ENCODE measurements at regions not wholly inside any gene's neighbourhood (a gene's known extent, or its start where the extent isn't known, plus 50 kb on each side); places are given as distances from the start of the nearest gene placed in this dataset.

DNA sequence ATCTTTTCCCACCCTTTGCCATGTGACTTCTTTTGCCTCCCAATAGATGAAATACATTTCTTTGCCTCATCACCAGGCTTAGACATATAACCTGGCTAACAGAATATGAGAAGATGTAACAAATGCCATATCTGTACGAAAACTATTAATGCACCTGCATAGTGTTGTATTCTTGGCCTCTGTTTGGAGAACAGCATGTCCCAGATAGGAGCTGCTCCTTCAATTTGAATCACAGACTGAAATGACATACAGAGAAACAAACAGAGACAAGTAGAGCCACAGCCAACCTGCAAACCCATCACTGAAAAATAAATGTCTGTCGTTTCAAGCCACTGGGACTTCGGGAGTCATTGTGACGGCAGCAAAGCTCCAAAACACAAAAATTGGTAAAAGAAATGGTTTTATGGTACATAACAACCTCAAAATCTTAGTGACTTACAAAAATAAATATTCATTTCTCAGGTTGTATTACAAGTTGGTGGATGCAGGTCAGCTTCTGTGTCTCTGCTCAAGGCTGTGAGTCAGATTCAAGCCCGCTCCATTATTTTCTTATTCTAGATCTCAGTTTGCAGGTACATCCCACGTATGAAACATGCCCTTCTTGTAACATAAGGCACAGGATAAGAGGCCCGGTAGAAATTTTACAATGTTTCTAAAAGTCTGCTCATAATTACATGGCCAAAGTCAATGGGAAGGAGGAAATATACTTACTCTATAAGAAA is 171.3 kb upstream of the SOX6 start:
- Histone ChIP-seq H4K20me1 (ENCODE audit: insufficient read depth, low read length) (no peaks in the 10 kb centered on the region), H3K27me3 (ENCODE audit: control insufficient read depth in 1 of 2, insufficient read depth in 2 of 2, low read length in 2 of 2) (no peaks in the 10 kb centered on the region; a peak in 1 of 5 replicates), H3K4me1 (ENCODE audit: insufficient read depth, low read length) (no peaks in the 10 kb centered on the region), H3K27ac (ENCODE audit: extremely low read length, insufficient read depth, low read length) (no peak overlapping the region), H2AFZ (ENCODE audit: low read length) (no peak overlapping the region), H3K4me2 (ENCODE audit: low read depth, low read length) (no peak overlapping the region), H3K4me3 (replicated peaks in 1 of 3; ENCODE audit: insufficient read depth in 1 of 3, low read depth in 2 of 3, low read length in 3 of 3) (no peak overlapping the region), H3K9ac (ENCODE audit: insufficient read depth, low read depth, low read length) (no peak overlapping the region), H3K36me3 (replicated peaks in 1 of 2; ENCODE audit: control insufficient read depth in 1 of 2, insufficient read depth in 2 of 2, low read length in 2 of 2) (no peaks in the 10 kb centered on the region), H3K79me2 (ENCODE audit: insufficient read depth, low read length) (no peaks in the 10 kb centered on the region), H3K9me3 (ENCODE audit: low read length) (no peaks in the 10 kb centered on the region)
- BruUV-seq (replicated peaks), result no TSS peak
- TF ChIP-seq, protein P1, sequence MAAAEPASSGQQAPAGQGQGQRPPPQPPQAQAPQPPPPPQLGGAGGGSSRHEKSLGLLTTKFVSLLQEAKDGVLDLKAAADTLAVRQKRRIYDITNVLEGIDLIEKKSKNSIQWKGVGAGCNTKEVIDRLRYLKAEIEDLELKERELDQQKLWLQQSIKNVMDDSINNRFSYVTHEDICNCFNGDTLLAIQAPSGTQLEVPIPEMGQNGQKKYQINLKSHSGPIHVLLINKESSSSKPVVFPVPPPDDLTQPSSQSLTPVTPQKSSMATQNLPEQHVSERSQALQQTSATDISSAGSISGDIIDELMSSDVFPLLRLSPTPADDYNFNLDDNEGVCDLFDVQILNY (CRISPR knock-in tag; conservative IDR thresholded peaks at IDR 0.05), result no peak
- TF ChIP-seq HNF4A (CRISPR knock-in tag; IDR thresholded peaks at IDR 0.05) (no peak), ZNF605 (CRISPR knock-in tag; IDR thresholded peaks at IDR 0.05) (no peak), HES4 (CRISPR knock-in tag; IDR thresholded peaks at IDR 0.05; ENCODE audit: borderline replicate concordance) (no peak), ZFP36L1 (CRISPR knock-in tag; IDR thresholded peaks at IDR 0.05) (no peak), ZNF589 (CRISPR knock-in tag; conservative IDR thresholded peaks at IDR 0.05) (no peak), KLF16 (CRISPR knock-in tag; IDR thresholded peaks at IDR 0.05) (no peak), RXRA (CRISPR knock-in tag; IDR thresholded peaks at IDR 0.05) (no peak), ZNF501 (CRISPR knock-in tag; IDR thresholded peaks at IDR 0.05) (no peak), ZNF274 (CRISPR knock-in tag; IDR thresholded peaks at IDR 0.05) (no peak), ZNF143 (CRISPR knock-in tag; IDR thresholded peaks at IDR 0.05) (no peak)
- TF ChIP-seq, protein P2, sequence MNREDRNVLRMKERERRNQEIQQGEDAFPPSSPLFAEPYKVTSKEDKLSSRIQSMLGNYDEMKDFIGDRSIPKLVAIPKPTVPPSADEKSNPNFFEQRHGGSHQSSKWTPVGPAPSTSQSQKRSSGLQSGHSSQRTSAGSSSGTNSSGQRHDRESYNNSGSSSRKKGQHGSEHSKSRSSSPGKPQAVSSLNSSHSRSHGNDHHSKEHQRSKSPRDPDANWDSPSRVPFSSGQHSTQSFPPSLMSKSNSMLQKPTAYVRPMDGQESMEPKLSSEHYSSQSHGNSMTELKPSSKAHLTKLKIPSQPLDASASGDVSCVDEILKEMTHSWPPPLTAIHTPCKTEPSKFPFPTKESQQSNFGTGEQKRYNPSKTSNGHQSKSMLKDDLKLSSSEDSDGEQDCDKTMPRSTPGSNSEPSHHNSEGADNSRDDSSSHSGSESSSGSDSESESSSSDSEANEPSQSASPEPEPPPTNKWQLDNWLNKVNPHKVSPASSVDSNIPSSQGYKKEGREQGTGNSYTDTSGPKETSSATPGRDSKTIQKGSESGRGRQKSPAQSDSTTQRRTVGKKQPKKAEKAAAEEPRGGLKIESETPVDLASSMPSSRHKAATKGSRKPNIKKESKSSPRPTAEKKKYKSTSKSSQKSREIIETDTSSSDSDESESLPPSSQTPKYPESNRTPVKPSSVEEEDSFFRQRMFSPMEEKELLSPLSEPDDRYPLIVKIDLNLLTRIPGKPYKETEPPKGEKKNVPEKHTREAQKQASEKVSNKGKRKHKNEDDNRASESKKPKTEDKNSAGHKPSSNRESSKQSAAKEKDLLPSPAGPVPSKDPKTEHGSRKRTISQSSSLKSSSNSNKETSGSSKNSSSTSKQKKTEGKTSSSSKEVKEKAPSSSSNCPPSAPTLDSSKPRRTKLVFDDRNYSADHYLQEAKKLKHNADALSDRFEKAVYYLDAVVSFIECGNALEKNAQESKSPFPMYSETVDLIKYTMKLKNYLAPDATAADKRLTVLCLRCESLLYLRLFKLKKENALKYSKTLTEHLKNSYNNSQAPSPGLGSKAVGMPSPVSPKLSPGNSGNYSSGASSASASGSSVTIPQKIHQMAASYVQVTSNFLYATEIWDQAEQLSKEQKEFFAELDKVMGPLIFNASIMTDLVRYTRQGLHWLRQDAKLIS (CRISPR knock-in tag; IDR thresholded peaks at IDR 0.05), result no peak
- TF ChIP-seq, protein P3, sequence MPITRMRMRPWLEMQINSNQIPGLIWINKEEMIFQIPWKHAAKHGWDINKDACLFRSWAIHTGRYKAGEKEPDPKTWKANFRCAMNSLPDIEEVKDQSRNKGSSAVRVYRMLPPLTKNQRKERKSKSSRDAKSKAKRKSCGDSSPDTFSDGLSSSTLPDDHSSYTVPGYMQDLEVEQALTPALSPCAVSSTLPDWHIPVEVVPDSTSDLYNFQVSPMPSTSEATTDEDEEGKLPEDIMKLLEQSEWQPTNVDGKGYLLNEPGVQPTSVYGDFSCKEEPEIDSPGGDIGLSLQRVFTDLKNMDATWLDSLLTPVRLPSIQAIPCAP (CRISPR knock-in tag; IDR thresholded peaks at IDR 0.05; ENCODE audit: low read depth), result no peak
- in situ Hi-C loops (cut with HindIII; ENCODE audit: extremely low pct_ligation_motif_present, low pct_unique_long_range_greater_than_20kb) (no loop called here), intact Hi-C loops (cut with micrococcal nuclease; ENCODE audit: unreplicated experiment) (no loop called here)
- no peak for ATAC-seq
- 0% methylated on average over 7 of the region's 7 CpGs for WGBS (ENCODE audit: low lambda C conversion rate)
- CTCF ChIA-PET (ENCODE audit: low intra/inter-chr PET ratio, low total read pairs), result no interaction called here
- no peak for FAIRE-seq
- DNase-seq (ENCODE audit: low spot score), result no peak
- POLR2A ChIA-PET, result no interaction called here
